Upper lobe of left lung (tissue), 4 donors: ENCODE measurements at regions not wholly inside any gene's neighbourhood (a gene's known extent, or its start where the extent isn't known, plus 50 kb on each side); places are given as distances from the start of the nearest gene placed in this dataset.

Experiments
- CTCF ChIP-seq, 6 experiments: fragments of 450-650 bp in 4 of 6; fragments of 200-600 bp in 2 of 6; sonication (generic) in 2 of 6; IDR thresholded peaks; one replicate each; pipeline ENCODE4 v1.5.1; 2016 to 2019; ENCODE audit warnings: antibody characterized with exemption in 6 of 6
- EP300 ChIP-seq, 4 donors: sonication (generic); formaldehyde crosslinking; IDR thresholded peaks; one replicate each; pipeline ENCODE4 v1.5.1; 2017; ENCODE audit warnings: antibody characterized with exemption in 4 of 4, control low read depth in 2 of 4
- POLR2A ChIP-seq, 4 donors: fragments of 450-650 bp; IDR thresholded peaks; one replicate each; pipeline ENCODE4 v1.5.1; 2016 to 2017; ENCODE audit warnings: antibody characterized with exemption in 4 of 4, mild to moderate bottlenecking in 2 of 4
- POLR2AphosphoS5 ChIP-seq, 2 donors: sonication (generic); formaldehyde crosslinking; IDR thresholded peaks; one replicate each; pipeline ENCODE4 v1.5.1; 2017; ENCODE audit warnings: antibody characterized with exemption in 2 of 2

- TF ChIP-seq CTCF (IDR thresholded peaks at IDR 0.05) (no peak), POLR2A (IDR thresholded peaks at IDR 0.05) (no peak), EP300 (IDR thresholded peaks at IDR 0.05) (no peak), POLR2AphosphoS5 (IDR thresholded peaks at IDR 0.05) (no peak)
These were observed 191.2 kb downstream of the MDFIC start for GRCh38 chr7:115113131-115113530.
